ENCODE measurements at regions not wholly inside any gene's neighbourhood (a gene's known extent, or its start where the extent isn't known, plus 50 kb on each side); places are given as distances from the start of the nearest gene placed in this dataset.

- TF ChIP-seq CTCF (IDR thresholded peaks at IDR 0.05 in 4 of 5, conservative IDR thresholded peaks at IDR 0.05 in 1 of 5) (no peak), POLR2A (IDR thresholded peaks at IDR 0.05) (no peak)
Observed at GRCh38 chr6:105804000-105804399, 282.1 kb upstream of the PRDM1 start.

Measured in gastrocnemius medialis (tissue), 4 donors.